SK-N-SH (cell line): ENCODE measurements at regions not wholly inside any gene's neighbourhood (a gene's known extent, or its start where the extent isn't known, plus 50 kb on each side); places are given as distances from the start of the nearest gene placed in this dataset.

Source experiments
- CTCF ChIA-PET: fragments of 300-600, 350-600 bp; formaldehyde crosslinking; extraction: SDS; loops from one replicate; lab custom pipeline; 2021; lab: Yijun Ruan, JAX
- POLR2A ChIA-PET: fragments of 350-600 bp; sonication (Branson Sonifier 250); formaldehyde crosslinking; extraction: SDS; loops from one replicate; lab custom pipeline; 2020; ENCODE audit warnings: antibody characterized with exemption, inconsistent platforms; lab: Yijun Ruan, JAX
- DNase-seq: peaks from one replicate; pipeline ENCODE4 v3.0.0; 2012
- H2AFZ ChIP-seq: fragments of 200-600 bp; sonication (generic); 2 replicates; pipeline ENCODE4 v1.8.1; 2016; ENCODE audit warnings: antibody characterized with exemption, mild to moderate bottlenecking, low read depth
- H3F3A ChIP-seq: fragments of 200-600 bp; sonication (generic); replicated peaks from 2 replicates; pipeline ENCODE3; 2016; ENCODE audit warnings: antibody characterized with exemption, mild to moderate bottlenecking; ENCODE audit not compliant: insufficient read depth
- H3K27ac ChIP-seq, 2 experiments: fragments of 200-500 bp in 1 of 2; fragments of 200-600 bp in 1 of 2; sonication (Bioruptor generic) in 1 of 2; sonication (generic), shearing (Covaris generic) in 1 of 2; 2 replicates each; pipeline versions ENCODE4 v1.5.1 to v1.6.1; 2014 to 2016; ENCODE audit warnings: low read depth in 2 of 2, inconsistent platforms in 1 of 2, low read length in 1 of 2, mild to moderate bottlenecking in 1 of 2, mixed read lengths in 1 of 2
- H3K27me3 ChIP-seq: fragments of 200-600 bp; sonication (generic), shearing (Covaris generic); 2 replicates; pipeline ENCODE4 v1.6.1; 2016; ENCODE audit warnings: mixed run types; ENCODE audit not compliant: insufficient read depth
- H3K36me3 ChIP-seq, 2 experiments: fragments of 200-500 bp in 1 of 2; fragments of 200-600 bp in 1 of 2; sonication (Bioruptor generic) in 1 of 2; sonication (generic) in 1 of 2; replicated peaks in 1 of 2; 2 replicates each; pipeline versions ENCODE3 to v1.5.1; 2014 to 2016; ENCODE audit warnings: low read length in 1 of 2, mild to moderate bottlenecking in 1 of 2; ENCODE audit not compliant: insufficient read depth in 2 of 2, control insufficient read depth in 1 of 2
- H3K4me1 ChIP-seq, 2 experiments: fragments of 200-500 bp in 1 of 2; fragments of 200-600 bp in 1 of 2; sonication (Bioruptor generic) in 1 of 2; sonication (generic), shearing (Covaris generic) in 1 of 2; 2 replicates each; pipeline versions ENCODE4 v1.5.1 to v1.6.1; 2014 to 2016; ENCODE audit warnings: low read depth in 1 of 2, low read length in 1 of 2, mixed run types in 1 of 2; ENCODE audit not compliant: insufficient read depth in 2 of 2, control insufficient read depth in 1 of 2
- H3K4me2 ChIP-seq: fragments of 200-600 bp; sonication (generic), shearing (Covaris generic); 2 replicates; pipeline ENCODE4 v1.6.1; 2017; ENCODE audit warnings: mixed run types
- H3K4me3 ChIP-seq, 2 experiments: fragments of 200-500 bp in 1 of 2; fragments of 200-600 bp in 1 of 2; sonication (Bioruptor generic) in 1 of 2; sonication (generic), shearing (Covaris generic) in 1 of 2; 2 replicates each; pipeline versions ENCODE4 v1.5.1 to v1.8.1; 2014 to 2016; ENCODE audit warnings: low read depth in 2 of 2, inconsistent platforms in 1 of 2, low read length in 1 of 2, mild to moderate bottlenecking in 1 of 2, mixed read lengths in 1 of 2, moderate library complexity in 1 of 2
- H3K79me2 ChIP-seq: fragments of 200-600 bp; sonication (generic); 2 replicates; pipeline ENCODE4 v1.8.1; 2017; ENCODE audit warnings: mild to moderate bottlenecking; ENCODE audit not compliant: insufficient read depth
- H3K9ac ChIP-seq: fragments of 200-600 bp; sonication (generic); 2 replicates; pipeline ENCODE4 v1.6.1; 2017; ENCODE audit warnings: mixed run types
- H3K9me2 ChIP-seq: fragments of 200-600 bp; sonication (generic); 2 replicates; pipeline ENCODE4 v1.6.1; 2017; ENCODE audit warnings: mixed run types
- H3K9me3 ChIP-seq: fragments of 200-600 bp; sonication (generic); 2 replicates; pipeline ENCODE4 v1.6.1; 2017; ENCODE audit warnings: mixed run types, mild to moderate bottlenecking, moderate library complexity
- H4K20me1 ChIP-seq: fragments of 200-600 bp; sonication (generic); 2 replicates; pipeline ENCODE4 v1.6.1; 2017; ENCODE audit warnings: mild to moderate bottlenecking, mixed run types; ENCODE audit not compliant: insufficient read depth
- CHD2 ChIP-seq: fragments of 150-350 bp; IDR thresholded peaks from 2 replicates; pipeline ENCODE4 v1.6.1; 2018; ENCODE audit warnings: low read length; ENCODE audit not compliant: partially characterized antibody
- ELF1 ChIP-seq: IDR thresholded peaks from 2 replicates; pipeline ENCODE4 v1.4.0; 2012
- EP300 ChIP-seq, 2 experiments: IDR thresholded peaks; 2 replicates each; pipeline versions ENCODE4 v1.4.0 to v1.6.1; 2012; ENCODE audit warnings: borderline replicate concordance in 1 of 2, low read depth in 1 of 2, low read length in 1 of 2
- EZH2phosphoT487 ChIP-seq: fragments of 200-600 bp; sonication (generic); IDR thresholded peaks from 2 replicates; pipeline ENCODE4 v1.6.1; 2017; ENCODE audit warnings: low read depth, mixed run types, mild to moderate bottlenecking, antibody characterized with exemption, moderate library complexity, borderline replicate concordance
- FOSL2 ChIP-seq: IDR thresholded peaks from 2 replicates; pipeline ENCODE4 v1.4.0; 2012; ENCODE audit warnings: low read depth, mild to moderate bottlenecking, moderate library complexity, borderline replicate concordance
- FOXM1 ChIP-seq: IDR thresholded peaks from 2 replicates; pipeline ENCODE4 v1.4.0; 2012; ENCODE audit warnings: low read depth, mild to moderate bottlenecking
- GATA2 ChIP-seq: sonication (generic); formaldehyde crosslinking; IDR thresholded peaks from 2 replicates; pipeline ENCODE4 v1.5.0; 2020; ENCODE audit warnings: mild to moderate bottlenecking, missing genetic modification reagents
- JUND ChIP-seq: IDR thresholded peaks from 2 replicates; pipeline ENCODE4 v1.4.0; 2012
- MEF2A ChIP-seq: IDR thresholded peaks from 2 replicates; pipeline ENCODE4 v1.4.0; 2012; ENCODE audit warnings: low read depth, borderline replicate concordance
- MXI1 ChIP-seq: IDR thresholded peaks from 2 replicates; pipeline ENCODE4 v1.6.1; 2012; ENCODE audit warnings: mild to moderate bottlenecking, low read depth, low read length, improper control_type of control experiment
- NFIC ChIP-seq: IDR thresholded peaks from 2 replicates; pipeline ENCODE4 v1.4.0; 2012; ENCODE audit warnings: borderline replicate concordance
- NRF1 ChIP-seq: IDR thresholded peaks from 2 replicates; pipeline ENCODE4 v1.6.1; 2012; ENCODE audit warnings: low read depth, mild to moderate bottlenecking, low read length
- POLR2AphosphoS5 ChIP-seq: IDR thresholded peaks from 2 replicates; pipeline ENCODE4 v1.6.1; 2012; ENCODE audit warnings: low read depth, low read length
- RAD21 ChIP-seq: IDR thresholded peaks from 2 replicates; pipeline ENCODE4 v1.6.1; 2012; ENCODE audit warnings: mild to moderate bottlenecking, low read length
- RCOR1 ChIP-seq: fragments of 150-350 bp; IDR thresholded peaks from 2 replicates; pipeline ENCODE4 v1.6.1; 2017; ENCODE audit warnings: antibody characterized with exemption, low read length
- RFX5 ChIP-seq: IDR thresholded peaks from 2 replicates; pipeline ENCODE4 v1.6.1; 2012; ENCODE audit warnings: mild to moderate bottlenecking, improper control_type of control experiment, low read length
- RXRA ChIP-seq: IDR thresholded peaks from 2 replicates; pipeline ENCODE4 v1.4.0; 2012; ENCODE audit warnings: low read depth, mild to moderate bottlenecking, borderline replicate concordance
- SIN3A ChIP-seq: IDR thresholded peaks from 2 replicates; pipeline ENCODE4 v1.6.1; 2012; ENCODE audit warnings: low read depth, mild to moderate bottlenecking, low read length, moderate library complexity, borderline replicate concordance
- TAF1 ChIP-seq: IDR thresholded peaks from 2 replicates; pipeline ENCODE4 v1.6.1; 2012; ENCODE audit warnings: low read depth, mild to moderate bottlenecking, low read length, moderate library complexity, borderline replicate concordance
- TCF12 ChIP-seq: IDR thresholded peaks from 2 replicates; pipeline ENCODE4 v1.4.0; 2012
- TEAD4 ChIP-seq: IDR thresholded peaks from 2 replicates; pipeline ENCODE4 v1.4.0; 2012; ENCODE audit warnings: mild to moderate bottlenecking, borderline replicate concordance; ENCODE audit not compliant: insufficient read depth
- YY1 ChIP-seq: IDR thresholded peaks from 2 replicates; pipeline ENCODE4 v1.4.0; 2012; ENCODE audit warnings: low read depth, mild to moderate bottlenecking
- WGBS: methylation state at CpG from one replicate; pipeline ENCODE4 v1.1.6; 2017; ENCODE audit warnings: low lambda C conversion rate; 5-methylcytosine and 5-hydroxymethylcytosine counted together
- TF ChIP-seq, protein P1 (sequence below): IDR thresholded peaks from 2 replicates; pipeline ENCODE4 v1.6.1; 2012; ENCODE audit warnings: mild to moderate bottlenecking, low read depth, low read length, moderate library complexity
- TF ChIP-seq, protein P2 (sequence below): IDR thresholded peaks from 2 replicates; pipeline ENCODE4 v1.4.0; 2012; ENCODE audit warnings: low read depth
- TF ChIP-seq, protein P3 (sequence below): IDR thresholded peaks from 2 replicates; pipeline ENCODE4; 2012
- TF ChIP-seq, protein P4 (sequence below): IDR thresholded peaks from 2 replicates; pipeline ENCODE4 v1.4.0; 2012; ENCODE audit warnings: low read depth, borderline replicate concordance
- TF ChIP-seq, protein P5 (sequence below): fragments of 200-600 bp; sonication (generic); IDR thresholded peaks from 2 replicates; pipeline ENCODE4 v1.6.1; 2017; ENCODE audit warnings: antibody characterized with exemption, mild to moderate bottlenecking, moderate library complexity

DNA sequence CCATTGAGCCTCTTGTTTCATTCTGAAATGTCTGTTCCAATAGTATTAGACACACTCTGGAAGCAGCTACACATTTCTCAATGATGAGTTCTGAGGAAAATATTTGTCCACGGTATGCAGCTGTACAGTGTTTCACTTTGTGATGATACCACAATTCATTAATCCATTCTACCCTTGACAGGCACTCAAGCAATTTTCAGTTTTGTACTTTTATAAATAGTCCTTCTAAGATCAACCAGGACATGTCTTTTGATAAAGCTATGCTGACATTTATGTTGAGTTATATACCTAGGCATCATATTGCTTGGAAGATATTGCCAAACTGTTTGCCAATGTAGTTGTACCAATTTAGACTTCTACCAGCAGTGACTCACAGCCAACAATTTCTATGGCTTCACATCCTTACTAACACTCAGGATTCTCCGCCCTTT lies 165.1 kb upstream of the COL8A1 start:
- Histone ChIP-seq H3K79me2 (no peaks in the 10 kb centered on the region), H3K4me3 (no peak overlapping the region), H3K9ac (no peak overlapping the region), H4K20me1 (no peaks in the 10 kb centered on the region), H3K36me3 (no peaks in the 10 kb centered on the region), H3K4me2 (peak overlapping the region; percentile 35), H2AFZ (no peak overlapping the region), H3K27me3 (no peaks in the 10 kb centered on the region), H3K27ac (peak overlapping the region; percentile 50 to 51; a peak in 3 of 4 replicates), H3F3A (peaks cover 19% of the 10 kb centered on the region), H3K4me1 (peaks cover 0 to 12% of the 10 kb centered on the region in 2 experiments; a peak in 2 of 4 replicates), H3K9me2 (no peaks in the 10 kb centered on the region), H3K9me3 (peaks cover 4% of the 10 kb centered on the region; the same call in 1 of the 2 replicates)
- CTCF ChIA-PET, result no interaction called here
- 8% methylated on average over 2 of the region's 2 CpGs for WGBS
- POLR2A ChIA-PET, result no interaction called here
- DNase-seq, result no peak
- TF ChIP-seq FOSL2 (peak; percentile 47; the same call in 1 of the 2 replicates), TCF12 (peak; percentile 89), CHD2 (no peak), RXRA (no peak), RCOR1 (no peak), NFIC (peak; percentile 63; the same call in 1 of the 2 replicates), EP300 (IDR thresholded peaks at IDR 0.05; ENCODE audit: borderline replicate concordance in 1 of 2, low read depth in 1 of 2, low read length in 1 of 2) (peak; percentile 43 to 82; a peak in 3 of 4 replicates), GATA2 (no peak), YY1 (no peak), ELF1 (no peak), RAD21 (no peak), NRF1 (no peak), RFX5 (no peak), TEAD4 (peak; percentile 78; the same call in 1 of the 2 replicates), JUND (peak; percentile 74), MXI1 (no peak), FOXM1 (0 out of 2 replicates have a peak, but pooled peaks have one; percentile 68), EZH2phosphoT487 (no peak), TAF1 (no peak), SIN3A (no peak), POLR2AphosphoS5 (peak; percentile 64), MEF2A (no peak)
- TF ChIP-seq, protein P1, sequence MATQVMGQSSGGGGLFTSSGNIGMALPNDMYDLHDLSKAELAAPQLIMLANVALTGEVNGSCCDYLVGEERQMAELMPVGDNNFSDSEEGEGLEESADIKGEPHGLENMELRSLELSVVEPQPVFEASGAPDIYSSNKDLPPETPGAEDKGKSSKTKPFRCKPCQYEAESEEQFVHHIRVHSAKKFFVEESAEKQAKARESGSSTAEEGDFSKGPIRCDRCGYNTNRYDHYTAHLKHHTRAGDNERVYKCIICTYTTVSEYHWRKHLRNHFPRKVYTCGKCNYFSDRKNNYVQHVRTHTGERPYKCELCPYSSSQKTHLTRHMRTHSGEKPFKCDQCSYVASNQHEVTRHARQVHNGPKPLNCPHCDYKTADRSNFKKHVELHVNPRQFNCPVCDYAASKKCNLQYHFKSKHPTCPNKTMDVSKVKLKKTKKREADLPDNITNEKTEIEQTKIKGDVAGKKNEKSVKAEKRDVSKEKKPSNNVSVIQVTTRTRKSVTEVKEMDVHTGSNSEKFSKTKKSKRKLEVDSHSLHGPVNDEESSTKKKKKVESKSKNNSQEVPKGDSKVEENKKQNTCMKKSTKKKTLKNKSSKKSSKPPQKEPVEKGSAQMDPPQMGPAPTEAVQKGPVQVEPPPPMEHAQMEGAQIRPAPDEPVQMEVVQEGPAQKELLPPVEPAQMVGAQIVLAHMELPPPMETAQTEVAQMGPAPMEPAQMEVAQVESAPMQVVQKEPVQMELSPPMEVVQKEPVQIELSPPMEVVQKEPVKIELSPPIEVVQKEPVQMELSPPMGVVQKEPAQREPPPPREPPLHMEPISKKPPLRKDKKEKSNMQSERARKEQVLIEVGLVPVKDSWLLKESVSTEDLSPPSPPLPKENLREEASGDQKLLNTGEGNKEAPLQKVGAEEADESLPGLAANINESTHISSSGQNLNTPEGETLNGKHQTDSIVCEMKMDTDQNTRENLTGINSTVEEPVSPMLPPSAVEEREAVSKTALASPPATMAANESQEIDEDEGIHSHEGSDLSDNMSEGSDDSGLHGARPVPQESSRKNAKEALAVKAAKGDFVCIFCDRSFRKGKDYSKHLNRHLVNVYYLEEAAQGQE, result no peak
- TF ChIP-seq, protein P2, sequence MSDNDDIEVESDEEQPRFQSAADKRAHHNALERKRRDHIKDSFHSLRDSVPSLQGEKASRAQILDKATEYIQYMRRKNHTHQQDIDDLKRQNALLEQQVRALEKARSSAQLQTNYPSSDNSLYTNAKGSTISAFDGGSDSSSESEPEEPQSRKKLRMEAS, result no peak
- TF ChIP-seq, protein P3, sequence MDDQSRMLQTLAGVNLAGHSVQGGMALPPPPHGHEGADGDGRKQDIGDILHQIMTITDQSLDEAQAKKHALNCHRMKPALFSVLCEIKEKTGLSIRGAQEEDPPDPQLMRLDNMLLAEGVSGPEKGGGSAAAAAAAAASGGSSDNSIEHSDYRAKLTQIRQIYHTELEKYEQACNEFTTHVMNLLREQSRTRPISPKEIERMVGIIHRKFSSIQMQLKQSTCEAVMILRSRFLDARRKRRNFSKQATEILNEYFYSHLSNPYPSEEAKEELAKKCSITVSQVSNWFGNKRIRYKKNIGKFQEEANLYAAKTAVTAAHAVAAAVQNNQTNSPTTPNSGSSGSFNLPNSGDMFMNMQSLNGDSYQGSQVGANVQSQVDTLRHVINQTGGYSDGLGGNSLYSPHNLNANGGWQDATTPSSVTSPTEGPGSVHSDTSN, result peak; percentile 92
- TF ChIP-seq, protein P4, sequence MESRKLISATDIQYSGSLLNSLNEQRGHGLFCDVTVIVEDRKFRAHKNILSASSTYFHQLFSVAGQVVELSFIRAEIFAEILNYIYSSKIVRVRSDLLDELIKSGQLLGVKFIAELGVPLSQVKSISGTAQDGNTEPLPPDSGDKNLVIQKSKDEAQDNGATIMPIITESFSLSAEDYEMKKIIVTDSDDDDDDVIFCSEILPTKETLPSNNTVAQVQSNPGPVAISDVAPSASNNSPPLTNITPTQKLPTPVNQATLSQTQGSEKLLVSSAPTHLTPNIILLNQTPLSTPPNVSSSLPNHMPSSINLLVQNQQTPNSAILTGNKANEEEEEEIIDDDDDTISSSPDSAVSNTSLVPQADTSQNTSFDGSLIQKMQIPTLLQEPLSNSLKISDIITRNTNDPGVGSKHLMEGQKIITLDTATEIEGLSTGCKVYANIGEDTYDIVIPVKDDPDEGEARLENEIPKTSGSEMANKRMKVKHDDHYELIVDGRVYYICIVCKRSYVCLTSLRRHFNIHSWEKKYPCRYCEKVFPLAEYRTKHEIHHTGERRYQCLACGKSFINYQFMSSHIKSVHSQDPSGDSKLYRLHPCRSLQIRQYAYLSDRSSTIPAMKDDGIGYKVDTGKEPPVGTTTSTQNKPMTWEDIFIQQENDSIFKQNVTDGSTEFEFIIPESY, result 0 out of 2 replicates have a peak, but pooled peaks have one; percentile 12
- TF ChIP-seq, protein P5, sequence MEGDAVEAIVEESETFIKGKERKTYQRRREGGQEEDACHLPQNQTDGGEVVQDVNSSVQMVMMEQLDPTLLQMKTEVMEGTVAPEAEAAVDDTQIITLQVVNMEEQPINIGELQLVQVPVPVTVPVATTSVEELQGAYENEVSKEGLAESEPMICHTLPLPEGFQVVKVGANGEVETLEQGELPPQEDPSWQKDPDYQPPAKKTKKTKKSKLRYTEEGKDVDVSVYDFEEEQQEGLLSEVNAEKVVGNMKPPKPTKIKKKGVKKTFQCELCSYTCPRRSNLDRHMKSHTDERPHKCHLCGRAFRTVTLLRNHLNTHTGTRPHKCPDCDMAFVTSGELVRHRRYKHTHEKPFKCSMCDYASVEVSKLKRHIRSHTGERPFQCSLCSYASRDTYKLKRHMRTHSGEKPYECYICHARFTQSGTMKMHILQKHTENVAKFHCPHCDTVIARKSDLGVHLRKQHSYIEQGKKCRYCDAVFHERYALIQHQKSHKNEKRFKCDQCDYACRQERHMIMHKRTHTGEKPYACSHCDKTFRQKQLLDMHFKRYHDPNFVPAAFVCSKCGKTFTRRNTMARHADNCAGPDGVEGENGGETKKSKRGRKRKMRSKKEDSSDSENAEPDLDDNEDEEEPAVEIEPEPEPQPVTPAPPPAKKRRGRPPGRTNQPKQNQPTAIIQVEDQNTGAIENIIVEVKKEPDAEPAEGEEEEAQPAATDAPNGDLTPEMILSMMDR, result no peak
